DLD1 (cell line): ENCODE measurements at regions not wholly inside any gene's neighbourhood (a gene's known extent, or its start where the extent isn't known, plus 50 kb on each side); places are given as distances from the start of the nearest gene placed in this dataset.
"Not testable (repeated sequence)": the region's sequence is repeated elsewhere in the genome, so short reads cannot be mapped to it uniquely, and the experiment has no call there.

Experiments
- in situ Hi-C: cut with HindIII; loops from 2 replicates; pipeline ENCODE4 v1.10.0; 2017; ENCODE audit warnings: low sequenced_read_pairs

DNA sequence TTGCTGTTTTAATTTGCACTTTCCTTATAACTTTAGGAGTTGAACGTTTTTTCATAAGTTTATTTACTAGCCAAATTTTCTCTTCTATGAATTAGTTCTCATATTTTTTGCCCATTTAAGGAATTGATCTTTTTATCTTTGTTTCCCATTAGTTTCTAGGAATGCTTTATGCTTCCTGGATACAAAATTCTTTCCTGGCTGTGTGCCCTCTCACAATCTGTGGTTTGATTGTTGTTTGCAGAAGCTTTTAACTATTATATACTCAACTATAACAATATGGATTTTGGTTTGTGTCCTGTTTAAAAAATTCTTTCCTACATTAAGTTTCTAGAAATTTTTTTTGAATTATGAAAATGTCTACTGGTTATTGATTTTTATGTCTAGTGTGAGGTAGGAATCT is 206.3 kb downstream of the CSNK1G3 start:
- in situ Hi-C loops, result no loop called here

- in situ Hi-C loops, result no loop called here
Observed at GRCh38 chr5:123717139-123717538, 205.2 kb downstream of the CSNK1G3 start.

DNA sequence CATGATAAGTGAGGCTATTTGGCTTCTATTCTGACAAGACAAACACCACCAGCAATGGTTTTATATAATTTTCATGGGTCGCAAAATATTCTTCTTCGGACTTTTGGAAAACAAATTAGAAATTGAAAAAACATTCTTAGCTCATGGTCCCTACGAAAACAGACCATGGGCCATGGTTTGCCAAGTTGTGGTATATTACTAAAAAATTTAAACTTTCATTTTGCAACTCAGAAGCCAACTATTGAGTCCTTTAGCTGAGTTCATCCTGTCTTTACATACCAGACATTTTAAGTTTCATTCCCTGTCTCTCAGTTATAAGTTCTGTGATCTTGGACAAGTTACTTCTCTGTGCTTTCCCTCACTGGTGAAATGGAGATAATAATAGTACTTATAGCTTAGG is 198.1 kb downstream of the CSNK1G3 start:
- in situ Hi-C loops, result no loop called here

GRCh38 chr5:123709422-123709821 is 197.4 kb downstream of the CSNK1G3 start:
- in situ Hi-C loops, result no loop called here

GRCh38 chr5:123708074-123708806 is 196.3 kb downstream of the CSNK1G3 start:
- in situ Hi-C loops, result no loop called here

DNA sequence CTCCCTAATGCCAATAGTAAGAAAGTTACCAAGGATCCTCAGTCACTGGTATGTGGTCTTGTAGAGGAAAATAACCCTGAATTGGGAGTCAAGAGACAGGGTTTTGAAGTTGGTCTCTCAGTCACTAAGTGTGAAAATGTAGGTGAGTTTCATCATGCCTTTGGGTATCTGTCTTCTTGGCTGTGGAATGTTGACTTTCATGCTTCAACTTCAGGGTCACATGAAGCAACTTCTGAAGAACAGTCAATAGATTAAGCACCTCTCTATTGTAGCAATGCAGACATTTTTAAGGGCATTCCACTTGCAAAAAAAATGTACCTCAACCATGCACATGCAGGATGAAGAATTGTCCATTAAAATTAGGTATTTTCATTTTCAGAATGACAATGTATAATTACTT is 194.6 kb downstream of the CSNK1G3 start:
- in situ Hi-C loops, result no loop called here

DNA sequence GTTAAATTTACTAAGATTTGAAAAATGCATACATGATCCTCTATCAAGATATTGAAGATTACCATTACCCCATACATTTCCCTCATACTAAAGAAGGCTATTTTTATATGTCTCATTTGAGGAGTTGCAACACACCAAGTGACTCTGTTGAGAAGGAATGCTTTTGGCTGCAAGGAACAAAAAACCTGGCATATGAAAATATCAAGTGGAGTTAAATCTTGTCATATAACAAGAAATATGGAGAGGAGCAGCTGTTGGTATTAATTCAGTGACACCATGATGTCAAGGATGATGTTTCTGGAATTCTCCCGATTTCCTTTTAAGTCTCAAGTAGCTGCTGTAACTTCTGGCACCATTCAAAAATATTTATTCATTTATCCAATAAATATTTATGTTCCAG is 193.8 kb downstream of the CSNK1G3 start:
- in situ Hi-C loops, result no loop called here

- in situ Hi-C loops, result no loop called here
Observed at GRCh38 chr5:123701511-123702200, 189.7 kb downstream of the CSNK1G3 start.

DNA sequence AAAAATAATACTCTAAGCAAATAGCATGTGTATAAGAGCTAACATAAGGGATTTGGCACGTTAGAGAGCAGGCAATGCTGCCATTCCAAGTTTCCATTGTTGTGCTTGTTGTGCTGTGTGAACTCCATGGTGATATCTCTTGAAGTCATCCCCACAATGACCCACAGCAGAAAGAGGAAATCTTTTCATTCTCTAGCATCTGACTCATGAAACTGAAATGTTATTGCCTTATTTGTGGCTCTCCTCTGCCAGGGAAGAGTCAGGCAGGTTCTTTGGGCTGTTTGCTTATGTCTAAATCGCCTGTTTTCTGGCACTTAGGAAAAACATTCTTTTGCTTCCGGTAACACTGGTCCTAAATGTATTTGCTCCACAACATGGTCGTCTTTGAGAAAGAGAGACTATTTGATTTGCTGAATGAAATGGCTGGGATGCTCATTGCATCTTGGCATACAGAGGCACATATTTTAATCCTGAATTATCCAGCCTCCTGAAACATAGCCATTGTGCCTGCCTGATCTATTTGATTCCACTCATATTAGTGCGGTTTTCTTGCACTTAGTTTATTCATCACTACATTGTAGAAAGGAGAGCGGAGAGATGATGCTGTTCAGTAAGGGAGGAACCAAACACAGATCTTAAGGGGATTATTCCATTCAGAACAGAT is 188.8 kb downstream of the CSNK1G3 start:
- in situ Hi-C loops, result no loop called here

DNA sequence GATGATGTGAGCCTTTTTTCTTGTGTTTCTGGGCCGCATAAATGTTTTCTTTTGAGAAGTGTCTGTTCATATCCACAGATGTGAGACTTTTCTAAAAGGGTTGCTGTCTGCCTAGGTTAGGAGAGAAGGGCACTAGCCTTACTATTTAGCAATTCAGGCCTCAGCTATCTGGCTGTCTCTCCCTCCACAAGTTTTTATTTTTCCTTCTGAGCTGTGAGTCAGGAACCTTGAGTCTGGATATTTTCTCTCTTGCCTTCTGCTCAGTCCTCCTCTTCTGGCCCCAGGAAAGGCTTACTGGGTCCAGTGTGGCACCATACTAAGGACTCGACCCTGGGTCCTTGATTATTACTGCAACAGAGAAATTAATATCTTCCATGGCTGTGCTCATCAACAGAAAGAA is 187.6 kb downstream of the CSNK1G3 start:
- in situ Hi-C loops, result no loop called here

DNA sequence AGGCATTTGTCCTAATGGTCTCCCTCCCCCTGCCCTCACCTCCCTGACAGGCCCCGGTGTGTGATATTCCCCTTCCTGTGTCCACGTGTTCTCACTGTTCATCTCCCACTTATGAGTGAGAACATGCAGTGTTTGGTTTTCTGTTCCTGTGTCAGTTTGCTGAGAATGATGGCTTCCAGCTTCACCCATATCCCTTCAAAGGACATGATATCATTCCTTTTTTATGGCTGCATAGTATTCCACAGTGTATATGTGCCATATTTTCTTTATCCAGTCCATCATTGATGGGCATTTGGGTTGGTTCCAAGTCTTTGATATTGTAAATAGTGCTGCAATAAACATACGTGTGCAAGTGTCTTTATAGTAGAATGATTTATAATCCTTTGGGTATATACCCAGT is 187.0 kb downstream of the CSNK1G3 start:
- in situ Hi-C loops, result not testable (repeated sequence)

- in situ Hi-C loops, result no loop called here
Observed at GRCh38 chr5:123696921-123697341, 185.0 kb downstream of the CSNK1G3 start.

DNA sequence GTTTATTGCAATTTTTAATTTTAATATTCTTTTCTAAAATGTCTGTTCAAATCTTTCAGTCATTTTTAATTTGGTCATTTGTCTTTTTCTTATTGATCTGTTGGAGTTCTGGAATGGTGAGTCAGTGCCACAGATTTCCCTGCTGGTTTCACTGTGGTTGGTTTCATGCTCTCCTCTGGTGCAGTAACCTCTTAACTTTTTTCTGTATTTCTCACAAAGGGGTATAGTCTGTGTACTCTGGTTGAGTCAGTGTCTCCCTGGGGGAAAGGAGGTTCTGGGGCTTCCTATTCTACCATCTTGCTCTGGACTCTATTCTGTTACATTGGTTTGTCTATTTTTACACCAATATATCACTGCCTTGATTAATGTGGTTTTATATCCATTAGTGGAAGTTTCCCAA is 178.8 kb downstream of the CSNK1G3 start:
- in situ Hi-C loops, result no loop called here

DNA sequence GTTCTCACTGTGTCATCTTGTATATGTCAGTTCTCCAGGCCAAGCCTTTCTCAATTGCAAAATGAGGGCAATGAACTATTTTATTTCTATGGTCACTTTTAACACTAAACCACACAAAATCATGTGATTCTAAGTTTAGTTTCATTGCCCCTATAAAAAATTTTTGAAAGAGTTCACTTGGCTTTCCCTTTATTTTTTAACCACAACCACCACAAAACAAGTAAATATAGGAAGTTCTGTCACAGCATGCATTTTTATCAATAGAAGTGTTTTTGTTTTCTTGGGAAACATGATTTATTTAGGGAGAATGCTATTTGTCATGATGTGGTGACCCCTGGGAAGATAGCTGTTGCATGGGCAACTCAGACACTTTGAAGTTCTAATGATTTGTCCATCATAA is 169.1 kb downstream of the CSNK1G3 start:
- in situ Hi-C loops, result no loop called here

- in situ Hi-C loops, result no loop called here
Observed at GRCh38 chr5:123673107-123673506, 161.1 kb downstream of the CSNK1G3 start.

DNA sequence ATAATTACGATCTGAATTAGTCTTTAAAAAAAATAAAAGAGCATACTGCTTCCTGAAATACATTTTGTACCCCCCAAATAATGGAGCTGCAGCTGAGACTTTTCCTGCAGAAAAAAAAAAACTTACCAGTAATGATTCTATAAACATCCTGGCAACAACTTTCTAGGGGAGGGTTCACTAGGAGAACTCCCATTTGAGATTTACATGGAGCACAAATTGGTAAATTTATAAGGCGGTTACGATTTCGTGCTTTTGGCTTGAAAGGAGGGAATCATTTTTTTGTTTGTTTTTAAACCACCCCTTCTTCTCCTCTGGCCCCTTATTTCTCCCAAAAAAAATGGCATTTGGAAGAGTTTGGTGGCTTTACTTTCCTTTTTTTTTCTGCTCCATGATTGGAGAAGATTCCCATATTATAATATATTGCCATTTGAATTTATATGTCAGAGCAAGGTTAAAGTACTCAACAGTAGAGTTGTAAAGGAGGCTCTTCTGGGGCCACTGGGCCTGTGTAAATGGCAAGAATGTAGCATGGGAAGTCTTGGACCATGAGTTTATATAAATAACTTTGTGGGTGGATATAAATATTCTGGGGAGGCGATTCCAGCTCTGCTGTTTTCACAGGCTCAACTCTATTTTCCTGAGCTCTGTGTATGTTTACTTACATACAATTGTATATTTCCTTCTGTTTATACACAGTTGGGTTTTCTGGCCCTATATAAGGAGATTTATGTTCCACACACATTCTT is 159.9 kb downstream of the CSNK1G3 start:
- in situ Hi-C loops, result no loop called here

DNA sequence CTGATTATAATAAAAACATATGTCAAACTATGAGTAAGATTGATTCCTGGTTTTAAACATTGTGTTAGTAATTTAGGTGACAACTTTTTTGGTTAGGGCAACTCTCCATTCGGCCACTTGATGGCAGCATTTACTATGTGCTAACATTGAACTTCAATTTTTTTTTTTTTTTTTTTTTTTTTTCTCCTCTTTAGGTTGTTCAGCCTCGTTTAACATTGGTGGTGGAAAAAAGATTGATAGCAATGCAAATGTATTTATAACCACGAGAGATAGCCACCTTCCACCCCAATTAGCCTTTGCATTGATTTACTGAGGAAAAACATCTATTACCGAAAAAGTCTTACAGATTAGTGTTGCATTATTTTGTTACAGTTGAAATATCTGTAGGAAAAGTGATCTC is 159.1 kb downstream of the CSNK1G3 start:
- in situ Hi-C loops, result no loop called here
